NCI-H774 (cell line): ENCODE measurements at regions not wholly inside any gene's neighbourhood (a gene's known extent, or its start where the extent isn't known, plus 50 kb on each side); places are given as distances from the start of the nearest gene placed in this dataset.

Source experiments
- DNase-seq: peaks from one replicate; lab custom pipeline; 2025; lab: John Stamatoyannopoulos, UW

DNA sequence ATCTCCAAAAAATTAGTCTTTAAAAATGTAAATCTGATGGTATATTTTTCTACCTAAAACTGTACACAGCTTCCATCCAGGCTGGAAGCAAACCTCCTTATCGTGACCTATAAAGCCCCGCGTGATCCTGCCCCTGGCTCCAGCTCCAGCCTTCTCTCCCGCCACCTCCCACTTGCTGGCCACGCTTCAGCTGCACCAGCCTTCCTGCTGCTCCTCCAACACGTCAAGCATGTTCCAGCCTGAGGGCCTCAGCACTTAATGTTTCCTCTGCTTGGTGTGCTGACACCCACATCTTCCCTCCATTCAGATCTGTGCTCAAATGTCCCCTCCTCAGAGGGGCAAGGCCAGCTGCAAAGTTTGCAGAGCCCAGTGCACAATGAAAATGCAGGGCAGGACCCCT lies 123.5 kb upstream of the MAGI3 start:
- DNase-seq: no peak

GRCh38 chr1:113269168-113269963 lies 120.9 kb upstream of the MAGI3 start:
- DNase-seq: no peak

DNA sequence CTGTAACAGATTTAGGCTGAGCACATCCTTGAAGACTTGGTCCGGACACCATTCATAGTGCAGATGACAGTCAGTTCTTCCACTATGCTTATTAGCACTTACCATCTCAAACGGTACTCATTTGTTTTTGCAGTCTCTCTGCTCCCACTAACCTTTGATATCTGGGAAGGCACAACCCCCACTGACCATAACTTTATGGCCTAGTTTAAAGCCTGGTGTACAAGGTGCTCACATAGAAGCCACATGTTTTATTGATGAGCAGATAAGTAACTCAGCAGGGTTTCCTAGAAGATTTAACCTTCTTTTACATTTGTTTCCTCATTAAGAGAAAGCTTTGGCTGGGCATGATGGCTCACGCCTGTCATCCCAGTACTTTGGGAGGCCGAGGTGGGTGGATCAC lies 119.3 kb upstream of the MAGI3 start:
- DNase-seq: no peak

- no peak for DNase-seq
These were observed 115.2 kb upstream of the MAGI3 start for GRCh38 chr1:113275083-113275482.

DNA sequence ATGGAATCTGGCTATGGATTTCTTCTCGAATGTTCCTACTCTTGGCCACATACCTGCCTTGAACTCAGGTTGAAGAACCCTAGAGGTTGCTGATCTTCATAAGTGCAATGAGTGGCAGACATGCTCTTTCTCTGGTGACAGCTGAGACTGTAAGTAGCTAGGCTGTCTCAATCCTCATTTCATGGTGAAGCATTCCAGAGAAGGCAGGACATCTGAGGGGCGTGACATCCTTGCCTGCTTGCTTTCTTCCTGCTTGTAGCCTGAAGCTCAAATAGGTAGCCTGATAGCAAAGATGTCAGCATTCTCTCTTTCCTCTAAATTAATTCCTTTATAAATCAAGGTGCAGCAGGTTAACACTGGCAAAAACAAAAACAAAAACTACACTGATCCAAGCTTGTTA lies 114.6 kb upstream of the MAGI3 start:
- DNase-seq: no peak

DNA sequence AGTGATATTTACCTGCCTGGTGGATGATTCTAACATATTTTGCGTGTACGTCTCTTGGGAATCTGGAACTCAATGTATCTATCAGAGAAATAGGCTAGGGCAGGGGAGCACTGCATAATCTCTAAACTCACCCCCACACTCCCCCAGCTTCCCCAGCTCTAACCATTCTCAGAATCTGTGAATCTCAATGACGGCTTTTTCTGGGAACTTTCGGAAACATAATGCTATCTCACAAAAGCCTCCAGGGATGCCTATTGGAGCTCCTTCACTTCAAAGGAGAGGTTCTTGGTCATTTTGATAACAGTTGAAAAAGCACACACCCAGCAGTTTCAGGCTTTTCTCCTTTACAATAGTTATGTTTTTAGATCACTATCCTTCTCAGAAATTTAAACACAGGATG lies 113.8 kb upstream of the MAGI3 start:
- DNase-seq: no peak

- DNase-seq: no peak
These were observed 111.9 kb upstream of the MAGI3 start for GRCh38 chr1:113278371-113278770.

- DNase-seq: no peak
These were observed 111.5 kb upstream of the MAGI3 start for GRCh38 chr1:113278777-113279176.

- DNase-seq: no peak
These were observed 110.4 kb upstream of the MAGI3 start for GRCh38 chr1:113279776-113280391.

- DNase-seq: no peak
These were observed 109.7 kb upstream of the MAGI3 start for GRCh38 chr1:113280581-113280980.

- DNase-seq: no peak
These were observed 108.8 kb upstream of the MAGI3 start for GRCh38 chr1:113281550-113281949.

DNA sequence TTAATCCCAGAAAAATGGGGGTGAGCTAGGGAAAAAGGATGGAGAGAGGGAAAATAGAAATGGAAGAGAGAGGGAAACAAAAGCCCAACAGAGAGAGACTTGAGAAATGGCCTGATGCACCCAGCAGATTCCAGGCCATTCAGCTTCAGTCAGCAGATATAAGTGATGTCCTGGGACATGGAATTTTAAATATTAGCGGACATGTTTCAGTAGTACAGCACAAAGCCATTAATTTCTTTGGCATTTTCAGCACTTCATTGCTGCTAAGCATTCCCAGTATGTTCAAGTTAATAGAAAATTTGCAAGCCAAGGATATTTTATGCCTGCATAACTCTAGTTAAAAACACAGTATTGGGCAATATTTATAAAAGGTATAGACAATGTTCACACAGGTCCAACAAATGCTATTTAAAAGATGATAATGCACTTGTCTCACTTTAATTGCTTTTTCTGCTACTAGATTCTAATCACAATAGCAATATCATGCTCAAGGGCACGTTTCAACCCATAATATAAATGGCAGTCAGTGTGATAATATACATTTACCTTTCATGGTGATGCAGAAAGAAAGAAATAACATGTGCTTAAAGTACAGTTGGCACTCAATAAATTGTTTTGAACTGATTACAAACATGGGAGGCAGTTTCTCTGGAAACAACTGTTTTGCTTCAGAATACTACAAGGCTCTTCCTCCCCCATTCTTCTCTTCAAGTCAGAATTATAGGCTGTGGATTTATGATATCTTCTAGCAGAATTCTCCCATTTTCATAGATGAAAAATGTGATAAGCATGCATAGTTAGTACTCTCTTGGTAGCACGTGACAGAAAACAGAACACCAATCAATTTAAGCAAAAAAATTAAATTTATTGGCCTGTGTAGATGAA lies 108.1 kb upstream of the MAGI3 start:
- no peak for DNase-seq

DNA sequence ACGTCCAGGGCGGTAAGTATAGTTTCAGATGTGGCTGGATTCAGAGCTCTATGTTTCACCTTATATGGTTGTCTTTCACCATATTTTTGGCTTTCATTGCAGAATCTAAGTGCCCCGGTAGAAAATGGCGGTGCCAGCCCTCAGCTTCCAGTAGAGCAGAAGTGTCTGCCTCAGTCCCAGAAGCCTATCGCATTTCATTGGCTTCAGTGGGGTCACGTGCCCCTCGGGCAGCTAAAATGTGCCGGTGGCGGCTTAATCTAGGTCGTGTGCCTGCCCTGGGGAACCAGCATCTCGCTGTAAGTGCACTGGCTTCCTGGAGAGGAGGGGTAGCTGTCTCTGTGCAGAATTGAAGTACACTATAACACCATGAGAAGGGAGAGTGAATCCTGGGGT lies 107.4 kb upstream of the MAGI3 start:
- DNase-seq: no peak

- DNase-seq: no peak
These were observed 106.4 kb upstream of the MAGI3 start for GRCh38 chr1:113283914-113284313.

DNA sequence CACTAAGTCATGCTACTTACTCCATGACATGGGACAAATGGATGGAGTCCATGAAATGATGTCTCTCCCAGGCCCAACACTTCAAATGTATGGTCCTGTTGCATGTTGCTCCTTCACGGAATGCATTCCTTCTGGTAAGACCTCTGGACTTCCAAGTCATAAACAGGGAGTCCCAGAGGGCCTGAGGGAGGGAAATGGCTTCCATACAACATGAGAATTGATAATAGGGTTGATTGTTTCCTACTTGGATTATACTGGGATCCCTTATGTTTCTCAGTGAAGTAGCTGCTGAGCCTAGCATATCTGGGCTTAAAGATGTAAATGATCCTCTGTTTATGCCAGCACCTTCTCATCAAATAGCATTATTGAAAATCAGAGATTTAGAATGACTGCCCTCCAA lies 104.2 kb upstream of the MAGI3 start:
- no peak for DNase-seq

- no peak for DNase-seq
These were observed 98.3 kb upstream of the MAGI3 start for GRCh38 chr1:113291777-113292602.

DNA sequence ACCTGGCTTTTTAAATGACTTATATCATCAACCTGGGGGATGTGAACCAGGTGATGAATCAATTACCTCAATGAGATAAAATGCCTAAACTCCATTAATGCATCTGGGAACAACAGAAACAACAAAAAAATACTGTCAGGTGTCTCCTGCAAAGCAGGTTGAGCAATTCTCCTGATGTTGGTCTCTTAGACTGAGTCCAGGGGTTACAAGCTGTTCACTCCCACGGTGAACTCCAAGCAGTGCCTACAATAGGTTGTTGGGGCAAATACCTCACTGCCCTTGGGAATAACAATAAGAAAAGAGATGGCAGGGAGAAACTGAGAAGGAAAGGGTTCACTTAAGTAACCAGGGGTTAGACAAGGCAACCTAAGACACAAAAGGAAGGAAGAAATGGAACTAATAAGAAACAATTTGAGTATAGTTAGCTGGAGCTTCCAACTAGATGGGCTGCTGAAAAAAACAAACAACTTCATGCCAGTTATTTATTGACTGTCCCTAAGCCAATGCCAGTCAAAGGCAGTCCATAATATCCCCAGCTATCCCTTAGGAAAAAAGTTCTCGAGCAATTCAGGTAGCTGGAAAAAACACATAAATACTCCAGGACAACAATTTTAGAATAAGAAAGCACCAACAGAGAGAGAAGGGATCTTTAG lies 97.6 kb upstream of the MAGI3 start:
- no peak for DNase-seq

DNA sequence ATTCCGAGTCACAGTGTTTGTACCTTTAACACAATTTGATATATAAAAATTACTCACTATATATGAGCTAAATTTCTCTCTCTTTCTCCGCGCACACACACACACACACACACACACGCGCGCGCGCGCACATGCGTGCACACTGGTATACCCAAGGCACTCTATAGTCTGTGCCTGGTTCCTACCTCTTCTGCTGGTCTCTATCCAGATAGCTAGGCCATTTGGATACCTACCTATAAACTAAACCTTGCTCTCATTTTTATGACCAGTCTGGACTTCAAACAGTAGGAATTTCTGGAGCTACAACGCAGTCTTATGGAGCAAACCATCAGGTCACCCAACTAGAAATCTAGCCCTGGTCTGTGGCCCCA lies 97.1 kb upstream of the MAGI3 start:
- no peak for DNase-seq

- DNase-seq: no peak
These were observed 92.6 kb upstream of the MAGI3 start for GRCh38 chr1:113297749-113298148.

- no peak for DNase-seq
These were observed 91.4 kb upstream of the MAGI3 start for GRCh38 chr1:113298941-113299340.

GRCh38 chr1:113302636-113303035 lies 87.7 kb upstream of the MAGI3 start:
- DNase-seq: no peak

DNA sequence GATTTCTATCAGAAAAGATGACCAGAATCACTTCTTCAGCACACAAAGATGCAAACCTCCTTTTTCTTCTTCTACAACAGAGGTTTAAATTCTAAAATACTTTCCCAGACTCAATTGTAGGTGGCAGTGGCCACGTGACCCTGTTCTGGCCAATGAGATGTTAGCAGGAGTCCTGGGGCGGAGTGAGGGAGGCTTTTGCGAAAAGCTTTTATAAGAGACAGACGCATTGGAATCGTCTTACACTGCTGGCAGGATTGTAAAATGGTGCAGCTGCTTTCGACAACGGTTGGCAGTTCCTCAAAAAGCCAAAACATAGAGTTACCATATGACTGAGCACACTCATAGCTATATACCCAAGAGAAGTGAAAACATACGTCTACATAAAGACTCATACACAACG lies 87.0 kb upstream of the MAGI3 start:
- no peak for DNase-seq
